T-helper 1 cell treated with Interleukin-12 subunit alpha and Interleukin-12 subunit beta and Interleukin-4 antibody, amounts not matched to agents 30 ng/mL and 1 ng/mL, for 36 hours (primary cell): ENCODE measurements at regions not wholly inside any gene's neighbourhood (a gene's known extent, or its start where the extent isn't known, plus 50 kb on each side); places are given as distances from the start of the nearest gene placed in this dataset.
"Not testable (repeated sequence)": the region's sequence is repeated elsewhere in the genome, so short reads cannot be mapped to it uniquely, and the experiment has no call there.

Experiments
- intact Hi-C: fragments of 100-400 bp; cut with micrococcal nuclease; formaldehyde crosslinking; loops from one replicate; pipeline ENCODE4 v1.15.1; 2024

DNA sequence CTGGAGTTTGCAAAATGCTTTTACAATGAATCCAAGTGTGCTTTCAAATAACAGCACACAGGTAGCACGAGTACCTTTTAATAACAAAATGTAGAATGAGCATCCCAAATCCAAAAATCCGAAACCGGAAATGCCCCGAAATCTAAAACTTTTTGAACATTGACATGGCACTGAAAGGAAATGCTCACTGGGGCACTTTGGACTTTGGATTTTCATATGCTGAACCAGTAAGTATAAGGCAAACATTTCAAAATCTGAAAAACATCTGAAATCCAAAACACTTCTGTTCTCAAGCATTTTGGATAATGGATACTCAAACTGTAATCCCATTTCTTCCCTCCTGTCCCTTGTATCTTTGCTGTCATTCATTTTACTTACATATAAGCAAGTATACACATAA, 50.1 kb downstream of the GCNT4 start:
- intact Hi-C loops, result no loop called here

DNA sequence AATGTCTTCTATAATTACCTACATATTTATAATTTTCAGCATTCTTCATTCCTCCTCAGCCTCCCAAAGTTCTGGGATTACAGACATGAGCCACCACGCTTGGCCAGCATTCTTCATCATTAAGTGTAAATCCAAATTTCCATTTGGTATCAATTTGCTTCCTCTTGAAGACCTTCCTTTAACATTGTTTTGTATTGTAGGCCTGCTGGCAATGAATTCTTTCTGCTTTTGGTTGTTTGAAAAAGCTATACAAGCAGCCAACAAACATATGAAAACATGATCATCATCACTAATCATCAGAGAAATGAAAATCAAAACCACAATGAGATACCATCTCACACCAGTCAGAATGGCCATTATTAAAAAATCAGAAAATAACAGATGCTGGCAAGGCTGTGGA, 56.4 kb downstream of the GCNT4 start:
- intact Hi-C loops, result no loop called here

DNA sequence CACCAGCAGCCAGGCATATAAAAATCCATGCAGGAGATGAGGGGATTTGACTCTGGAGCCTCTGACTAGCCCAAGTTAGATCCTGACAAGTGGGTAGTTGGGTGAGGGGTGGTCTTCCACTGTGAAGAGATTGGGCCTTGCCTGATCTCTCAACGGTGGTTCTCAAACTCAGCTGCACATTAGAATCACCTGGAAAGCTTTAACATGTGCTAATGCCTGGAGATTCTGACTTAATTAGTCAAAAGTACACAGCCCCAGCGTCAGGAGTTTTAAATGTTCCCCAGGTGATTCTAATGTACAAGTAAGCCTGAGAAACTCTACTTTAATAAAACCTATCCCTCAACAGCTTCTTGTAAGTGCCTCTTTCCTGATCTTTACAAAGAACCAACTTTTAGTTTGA, 57.5 kb downstream of the GCNT4 start:
- intact Hi-C loops, result no loop called here

DNA sequence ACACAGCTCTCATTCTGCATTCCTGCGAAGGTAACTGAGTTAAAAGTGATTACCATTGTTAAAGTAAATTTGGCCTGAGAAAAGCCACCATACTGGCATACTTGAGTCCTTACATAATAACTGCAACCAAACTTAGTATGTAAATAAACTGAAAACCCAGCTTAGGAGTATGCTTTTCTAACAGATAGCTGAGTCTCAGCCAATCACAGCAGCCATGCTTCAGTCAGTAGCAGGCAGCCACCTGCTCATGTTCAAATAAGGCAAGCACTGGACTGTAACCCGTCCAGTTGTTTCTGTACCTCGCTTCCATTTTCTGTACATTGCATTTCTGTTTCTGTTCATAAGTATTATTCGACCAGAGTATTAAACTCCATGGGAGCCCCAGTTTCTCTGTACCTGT, 58.6 kb downstream of the GCNT4 start:
- intact Hi-C loops, result no loop called here

DNA sequence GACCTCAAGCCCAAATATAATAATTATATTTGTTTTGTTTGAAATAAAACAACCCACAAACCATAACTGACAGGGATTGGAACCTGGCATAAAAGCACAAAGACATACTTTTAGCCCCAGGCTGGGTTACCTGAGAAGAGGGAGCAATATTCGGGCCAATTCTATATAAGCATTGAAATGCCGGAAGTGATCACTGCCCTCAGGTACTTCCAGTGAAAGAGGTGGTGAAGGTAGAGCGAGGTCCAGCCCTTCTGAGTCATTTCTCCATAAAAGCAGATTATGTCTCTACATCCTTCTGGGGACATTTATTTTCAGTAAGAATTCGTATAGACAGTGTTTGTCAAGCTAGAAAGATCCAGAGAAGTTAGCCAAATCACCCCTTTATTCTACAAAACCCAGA, 59.6 kb downstream of the GCNT4 start:
- intact Hi-C loops, result no loop called here

DNA sequence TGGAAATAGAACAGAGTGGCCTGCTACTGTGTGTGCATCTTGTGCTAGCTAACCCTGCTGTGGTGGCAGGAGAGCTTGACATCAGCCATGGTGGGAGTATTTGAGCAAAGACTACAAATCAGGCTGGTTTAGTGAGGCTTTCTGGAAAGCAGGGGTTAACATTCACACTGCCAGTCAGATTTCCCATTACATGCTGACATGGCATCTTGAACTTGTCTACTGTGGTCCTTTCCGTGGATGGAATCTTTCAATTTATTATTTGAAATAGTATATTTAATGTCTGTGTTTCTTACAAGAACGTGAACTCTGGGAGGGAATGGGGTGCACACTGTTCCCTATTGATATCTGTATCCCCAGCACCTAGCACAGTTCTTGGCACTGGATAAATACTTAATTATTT, 60.8 kb downstream of the GCNT4 start:
- intact Hi-C loops, result no loop called here

DNA sequence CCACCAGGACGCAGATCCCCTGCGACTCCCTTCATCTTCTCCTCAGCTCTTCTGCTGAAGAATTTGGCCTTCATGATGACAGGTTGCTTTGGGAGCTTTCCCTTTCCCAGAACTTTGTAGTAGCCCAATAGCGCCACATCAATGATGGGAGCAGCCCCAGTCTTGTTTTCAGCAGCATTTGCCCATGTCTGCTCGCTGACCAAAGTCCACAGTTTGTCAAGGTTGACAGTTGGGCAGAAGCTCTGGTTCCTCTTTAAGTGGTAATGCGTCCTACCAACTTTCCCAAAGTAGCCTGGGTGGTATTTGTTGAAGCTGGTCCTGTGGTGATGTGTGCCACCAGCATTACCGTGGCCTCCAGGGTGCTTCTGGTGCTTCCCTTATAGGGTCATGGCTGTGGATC, 62.2 kb downstream of the GCNT4 start:
- intact Hi-C loops, result no loop called here

DNA sequence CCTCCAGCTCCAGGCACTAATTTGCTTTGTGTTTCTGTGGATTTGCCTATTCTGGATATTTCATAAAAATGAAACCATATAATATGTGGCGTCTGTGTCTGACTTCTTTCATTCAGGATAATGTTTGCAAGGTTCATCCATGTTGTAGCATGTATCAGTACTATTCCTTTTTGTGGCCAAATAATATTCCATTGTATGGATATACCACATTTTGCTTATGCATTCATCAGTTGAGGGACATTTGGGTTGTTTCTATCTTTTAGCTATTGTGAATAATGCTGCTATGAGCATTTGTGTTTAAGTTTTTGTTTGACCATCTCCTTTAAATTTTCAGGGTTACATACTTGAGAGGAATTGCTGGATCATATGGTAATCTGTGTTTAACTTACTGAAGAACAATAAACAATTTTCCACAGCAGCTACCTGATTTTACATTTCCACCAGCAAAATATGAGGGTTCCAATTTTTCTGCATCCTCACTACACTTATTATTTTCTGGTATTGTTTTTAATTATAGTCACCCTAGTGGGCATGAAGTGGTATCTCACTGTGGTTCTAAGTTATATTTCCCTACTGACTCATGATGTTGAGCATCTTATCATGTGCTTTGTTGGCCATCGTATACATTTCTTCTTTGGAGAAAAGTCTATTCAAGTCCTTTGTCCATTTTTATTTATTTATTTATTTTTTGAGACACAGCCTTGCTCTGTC, 63.9 kb downstream of the GCNT4 start:
- intact Hi-C loops, result no loop called here

DNA sequence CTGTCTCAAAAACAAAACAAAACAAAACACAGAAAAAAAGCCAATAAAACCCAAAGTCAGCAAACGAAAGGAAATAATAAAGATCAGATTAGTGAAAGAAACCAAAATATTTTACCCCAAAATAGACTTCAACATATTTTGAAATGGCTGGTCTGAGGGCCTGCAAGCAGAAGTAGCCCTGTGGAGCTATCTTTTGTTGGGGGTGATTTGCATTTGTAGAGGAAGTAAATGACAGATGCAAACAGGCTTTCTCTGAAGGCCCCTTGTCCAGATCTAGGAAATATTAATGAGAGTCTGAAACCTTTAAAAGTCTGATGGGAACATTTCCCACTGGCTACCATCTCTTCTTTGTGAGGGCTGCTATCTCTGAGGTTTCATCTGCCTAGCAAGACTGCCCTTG, 74.0 kb downstream of the GCNT4 start:
- intact Hi-C loops, result no loop called here

DNA sequence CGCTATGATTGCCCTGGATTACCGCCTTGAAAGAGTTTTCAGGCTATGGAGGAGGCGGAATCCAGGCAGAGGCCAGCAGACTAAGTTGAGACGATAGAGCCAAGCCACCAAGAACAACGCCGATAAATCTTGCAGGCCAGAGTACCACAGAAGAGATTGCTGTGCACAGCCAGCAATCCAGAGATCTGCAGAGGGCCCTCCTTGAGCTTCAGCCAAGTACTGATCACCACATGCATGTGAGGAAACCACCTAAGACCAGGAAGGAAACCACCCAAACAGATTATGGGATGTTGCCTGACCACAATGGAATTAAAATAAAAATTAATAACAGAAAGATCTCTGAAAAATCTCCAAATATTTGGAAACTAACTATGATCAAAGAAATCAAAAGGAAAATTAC, 74.9 kb downstream of the GCNT4 start:
- intact Hi-C loops, result no loop called here

DNA sequence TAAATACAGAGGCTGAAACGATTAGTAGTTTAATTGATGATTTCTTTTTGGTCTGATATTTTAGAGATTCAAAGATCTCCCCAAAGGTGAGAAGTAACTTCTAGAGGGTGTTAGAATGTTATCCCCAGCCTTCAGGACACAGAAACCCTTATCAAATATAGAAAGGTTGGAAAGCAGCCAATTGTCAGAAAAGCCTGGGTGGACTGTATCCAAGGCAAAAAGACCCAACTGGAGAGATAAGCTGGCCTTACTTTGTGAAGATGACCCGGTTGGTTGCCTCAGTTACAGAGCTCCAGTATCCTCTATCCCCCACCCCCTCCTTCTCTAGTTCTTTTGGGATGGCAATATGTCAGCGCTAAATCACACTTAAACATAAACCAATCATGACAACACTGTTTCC, 75.7 kb downstream of the GCNT4 start:
- intact Hi-C loops, result no loop called here

DNA sequence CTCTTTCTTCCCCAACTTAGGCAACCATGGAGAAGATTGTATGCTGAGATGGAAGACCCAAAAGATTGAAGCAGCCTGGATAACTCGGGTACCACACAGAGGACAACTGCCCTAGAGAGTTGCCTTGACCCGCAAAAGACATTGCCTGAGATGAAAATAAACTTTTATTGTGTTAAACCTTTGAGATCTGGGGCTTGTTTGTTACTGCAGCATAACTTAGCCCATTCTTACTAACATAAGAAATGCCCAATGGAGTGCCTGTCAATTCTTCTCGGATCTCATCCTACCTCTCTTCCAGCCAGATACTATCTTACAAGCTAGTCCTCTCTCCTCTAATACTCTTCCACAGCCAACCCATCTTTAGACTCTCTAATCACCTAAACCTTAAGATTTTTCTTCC, 76.8 kb downstream of the GCNT4 start:
- intact Hi-C loops, result loop anchor here (2.0 kb wide), 4 partner anchors 31 to 261 kb away; partner anchors contain the start of gene ANKRD31

DNA sequence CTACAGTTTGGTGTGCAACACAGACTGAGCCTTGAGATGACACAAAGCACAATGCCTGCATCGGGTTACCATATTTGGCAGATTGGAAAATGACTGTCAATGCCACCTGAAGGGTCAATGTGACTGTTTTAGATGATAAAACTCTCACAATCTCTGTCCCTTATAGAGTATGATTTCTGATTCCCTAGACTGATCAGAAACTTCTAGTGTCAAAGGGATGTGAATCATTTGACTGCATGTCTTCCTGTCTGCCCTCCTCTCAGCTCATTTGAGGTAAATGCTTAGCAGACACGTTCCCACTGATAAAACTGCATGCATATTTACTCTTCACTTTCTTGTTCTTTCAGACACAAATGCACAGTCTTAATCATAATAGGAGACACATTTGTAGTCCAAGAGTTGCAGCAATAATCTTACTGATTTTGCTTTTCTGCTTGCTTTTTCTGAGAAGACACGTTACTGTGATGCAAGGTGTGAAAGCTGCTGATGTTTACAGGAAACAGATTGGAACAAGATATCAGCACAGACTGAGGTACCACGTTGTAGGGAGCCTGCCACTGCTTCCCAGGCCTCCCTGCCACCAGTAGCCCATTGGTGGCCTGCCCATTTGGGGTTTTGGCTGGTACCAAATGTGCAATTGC, 77.8 kb downstream of the GCNT4 start:
- intact Hi-C loops, result loop anchor here (1.0 to 2.0 kb wide), 5 partner anchors 30 to 262 kb away; partner anchors contain the start of gene ANKRD31

DNA sequence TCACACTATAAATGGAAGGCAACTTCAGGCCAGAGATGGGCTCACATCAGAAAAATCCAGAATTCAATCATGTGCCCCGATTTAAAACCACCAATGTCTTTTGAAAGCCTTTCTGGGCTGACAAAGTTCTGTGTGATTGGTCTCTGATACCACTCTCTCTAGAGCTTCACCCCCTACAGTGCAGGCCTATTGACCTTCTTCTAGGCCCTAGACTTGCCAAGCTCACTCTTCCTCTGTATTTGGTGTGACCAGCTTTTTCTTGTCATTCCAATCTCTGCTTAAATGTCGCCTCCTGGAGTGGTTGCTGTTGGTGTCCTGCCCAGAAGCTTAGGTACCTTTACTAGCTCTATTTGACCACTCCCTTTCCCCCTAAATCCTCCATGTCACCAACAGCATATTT, 78.7 kb downstream of the GCNT4 start:
- intact Hi-C loops, result loop anchor here (1.0 to 2.0 kb wide), 5 partner anchors 29 to 263 kb away; partner anchors contain the start of gene ANKRD31

DNA sequence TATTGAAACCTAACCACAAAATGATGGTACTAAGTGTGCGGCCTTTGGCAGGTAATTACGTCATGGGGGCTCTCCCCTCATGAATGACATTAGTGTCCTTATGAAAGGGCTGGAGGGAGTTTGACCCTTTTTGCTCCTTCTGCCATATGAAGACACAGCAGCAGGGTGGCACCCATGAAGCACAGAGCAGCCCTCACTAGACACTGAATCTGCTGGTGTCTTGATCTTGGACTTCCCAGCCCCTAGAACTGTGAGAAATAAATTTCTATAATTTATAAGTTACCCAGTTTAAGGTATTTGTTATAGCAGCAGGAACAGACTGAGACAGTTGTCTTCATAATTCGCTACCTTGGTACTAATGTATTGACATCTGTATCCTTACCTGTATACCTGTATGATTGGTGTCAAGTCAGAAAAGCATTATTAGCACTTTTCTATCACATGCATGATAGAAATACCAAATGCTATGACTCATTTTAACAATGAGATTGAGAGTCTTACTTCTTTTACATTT, 80.4 kb downstream of the GCNT4 start:
- intact Hi-C loops, result no loop called here

DNA sequence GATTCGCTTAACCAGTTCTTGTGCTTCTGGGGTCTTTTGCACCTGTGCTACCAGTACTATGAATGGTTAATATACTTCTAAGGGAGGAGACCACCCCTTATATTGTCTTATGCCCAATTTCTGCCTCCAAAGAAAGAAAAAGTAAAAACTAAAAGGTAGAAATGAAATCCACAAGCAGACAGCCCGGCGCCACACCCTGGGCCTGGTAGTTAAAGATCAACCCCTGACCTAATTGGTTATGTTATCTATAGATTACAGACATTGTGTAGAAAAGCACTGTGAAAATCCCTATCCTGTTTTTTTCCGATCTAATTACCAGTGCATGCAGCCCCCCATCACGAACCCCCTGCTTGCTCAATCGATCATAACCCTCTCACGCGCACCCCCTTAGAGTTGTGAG, 81.5 kb downstream of the GCNT4 start:
- intact Hi-C loops, result not testable (repeated sequence)

DNA sequence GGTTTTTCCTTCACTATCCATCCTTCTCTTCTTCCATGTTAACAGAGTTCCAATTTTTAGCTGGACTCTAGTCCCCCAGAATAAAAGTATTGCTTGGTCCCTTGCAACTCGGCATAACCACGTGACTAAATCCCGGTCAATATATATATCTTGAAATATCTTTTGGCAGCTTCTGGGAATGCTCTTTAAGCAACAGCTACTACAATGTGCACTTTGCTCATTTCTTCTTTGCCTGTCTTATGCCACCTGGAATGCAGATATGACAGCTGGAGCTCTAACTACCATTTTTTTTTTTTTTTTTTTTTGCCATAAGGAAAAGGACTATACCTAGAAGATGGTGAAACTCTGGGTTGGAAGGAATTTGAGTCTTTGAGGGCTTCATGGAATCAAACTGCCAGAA, 82.6 kb downstream of the GCNT4 start:
- intact Hi-C loops, result no loop called here

DNA sequence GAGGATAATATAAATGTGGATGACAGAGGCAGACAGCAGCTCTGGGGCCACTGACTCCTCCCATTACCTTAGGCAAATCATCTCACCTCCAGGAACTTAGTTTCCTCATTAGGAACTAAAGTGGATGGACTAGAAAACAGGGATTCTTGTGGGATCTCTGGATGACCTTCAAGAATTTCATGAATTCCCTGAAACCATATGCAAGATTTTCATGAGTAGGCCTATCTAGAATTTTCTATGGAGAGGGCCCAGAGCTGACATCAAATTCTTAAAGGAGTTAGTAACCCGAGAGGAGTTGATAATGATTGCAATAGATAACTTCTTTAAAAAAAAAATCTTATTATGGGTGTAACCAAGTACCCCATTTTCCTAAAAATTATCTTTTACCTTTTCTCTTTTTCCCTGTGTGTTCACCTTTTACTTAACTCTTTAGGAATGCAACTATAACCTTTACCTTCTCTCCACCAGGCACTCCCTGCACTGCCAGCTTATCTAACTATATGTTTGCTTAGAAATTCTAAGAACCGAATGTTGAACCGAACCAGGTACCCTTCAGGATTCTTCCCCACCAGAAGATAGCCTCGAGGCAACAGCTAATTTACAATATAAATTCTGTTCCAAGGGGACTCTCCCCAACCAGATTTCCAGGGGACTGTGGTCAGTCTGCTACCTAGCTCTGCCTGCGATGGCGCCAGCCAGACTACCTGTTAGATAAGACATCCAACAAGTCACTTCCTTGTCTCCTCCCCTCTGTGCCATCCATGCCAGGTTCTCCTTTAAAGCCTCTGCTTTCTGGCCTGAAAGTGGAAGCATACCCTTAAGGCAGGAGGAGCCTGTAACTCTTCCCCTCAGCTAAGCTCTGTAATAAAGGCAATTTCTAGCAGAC, 86.0 kb downstream of the GCNT4 start:
- intact Hi-C loops, result no loop called here

DNA sequence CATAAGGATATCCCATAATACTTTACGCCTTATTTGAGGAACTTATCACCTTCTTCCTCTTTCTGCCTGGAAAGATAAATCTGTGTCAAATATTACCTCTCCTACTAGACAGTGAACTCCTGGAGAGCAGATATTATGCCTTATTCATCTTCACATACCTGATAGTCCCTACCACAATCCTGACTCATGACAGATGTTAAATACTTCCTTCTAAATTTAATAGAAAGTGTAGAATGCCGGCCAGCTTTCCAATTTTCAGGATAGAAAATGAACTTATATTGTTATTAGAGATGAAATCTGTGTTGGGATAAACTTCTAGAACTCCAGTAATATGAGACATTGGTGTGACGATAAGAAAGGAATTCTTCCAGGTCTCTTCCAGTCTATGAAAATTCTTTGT, 89.0 kb downstream of the GCNT4 start:
- intact Hi-C loops, result no loop called here

DNA sequence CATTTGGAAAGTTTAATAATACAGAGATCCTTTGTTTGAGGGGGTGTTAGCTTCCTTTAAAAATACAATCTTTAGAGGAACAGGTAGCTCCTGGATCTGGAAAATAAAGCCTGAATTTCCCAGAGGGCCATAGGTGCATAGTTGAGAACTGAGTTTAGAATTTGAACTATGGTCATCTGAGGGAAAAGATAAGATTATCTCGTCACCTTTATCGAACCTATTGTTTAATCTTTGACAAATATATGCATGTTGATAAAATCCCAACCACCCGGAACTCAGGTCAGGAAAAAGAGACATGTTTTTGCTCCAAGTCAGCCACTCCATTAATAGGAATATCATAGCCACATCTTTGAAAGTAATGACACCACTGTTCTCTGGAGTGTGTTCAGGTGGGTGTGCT, 91.7 kb upstream of the FAM169A start:
- intact Hi-C loops, result no loop called here

DNA sequence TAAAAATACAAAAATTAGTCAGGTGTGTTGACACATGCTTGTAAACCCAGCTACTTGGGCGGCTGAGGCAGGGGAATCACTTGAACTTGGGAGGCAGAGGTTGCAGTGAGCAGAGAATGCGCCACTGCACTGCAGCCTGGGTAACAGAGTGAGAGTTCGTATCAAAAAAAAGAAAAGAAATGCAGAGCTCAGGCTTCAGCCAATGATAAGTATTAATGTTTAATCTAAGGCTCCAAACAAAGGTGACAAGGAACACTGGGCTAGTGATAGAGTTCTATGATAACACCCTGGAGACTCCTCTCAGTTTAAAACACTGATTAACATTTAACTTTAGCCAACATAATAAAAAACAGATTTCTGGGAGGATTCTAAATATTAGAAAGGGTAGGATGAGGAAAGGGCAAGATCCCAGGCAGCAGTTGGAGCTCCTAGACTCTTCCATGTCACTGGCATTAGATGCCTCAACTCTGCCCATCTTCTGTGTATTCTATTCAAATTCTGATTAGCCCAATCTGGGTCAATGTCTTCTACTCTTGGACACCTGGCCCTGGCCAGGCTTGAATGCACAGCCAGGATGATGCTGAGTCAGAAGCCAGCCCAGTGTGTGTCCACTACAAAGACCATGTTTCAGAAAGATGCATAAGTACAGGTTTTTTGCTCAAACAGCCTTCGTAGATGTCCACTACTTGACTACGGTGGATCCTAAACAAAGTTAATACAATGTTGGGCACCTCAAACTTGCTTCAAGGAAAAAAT, 91.0 kb upstream of the FAM169A start:
- intact Hi-C loops, result no loop called here
